HUES6 (cell line): ENCODE measurements at regions not wholly inside any gene's neighbourhood (a gene's known extent, or its start where the extent isn't known, plus 50 kb on each side); places are given as distances from the start of the nearest gene placed in this dataset.

ENCODE experiments used
- H3K27ac ChIP-seq: 2 replicates; pipeline ENCODE4 v1.7.0; 2013; ENCODE audit warnings: low read depth, mild to moderate bottlenecking, low read length, inconsistent platforms
- H3K27me3 ChIP-seq: 2 replicates; pipeline ENCODE4 v1.6.1; 2013; ENCODE audit warnings: low read length; ENCODE audit not compliant: control insufficient read depth, insufficient read depth
- H3K36me3 ChIP-seq: 2 replicates; pipeline ENCODE4 v1.6.1; 2013; ENCODE audit warnings: low read length; ENCODE audit not compliant: control insufficient read depth, insufficient read depth
- H3K4me1 ChIP-seq: 2 replicates; pipeline ENCODE4 v1.6.1; 2013; ENCODE audit warnings: low read length; ENCODE audit not compliant: control insufficient read depth, insufficient read depth
- H3K4me3 ChIP-seq: 2 replicates; pipeline ENCODE4 v1.5.1; 2013; ENCODE audit warnings: low read depth, low read length
- H3K9ac ChIP-seq: one replicate; pipeline ENCODE4 v1.6.1; 2013; ENCODE audit warnings: mild to moderate bottlenecking, low read length
- H3K9me3 ChIP-seq: 2 replicates; pipeline ENCODE4 v1.6.1; 2013; ENCODE audit warnings: low read depth, low read length; ENCODE audit not compliant: control insufficient read depth, insufficient read depth

DNA sequence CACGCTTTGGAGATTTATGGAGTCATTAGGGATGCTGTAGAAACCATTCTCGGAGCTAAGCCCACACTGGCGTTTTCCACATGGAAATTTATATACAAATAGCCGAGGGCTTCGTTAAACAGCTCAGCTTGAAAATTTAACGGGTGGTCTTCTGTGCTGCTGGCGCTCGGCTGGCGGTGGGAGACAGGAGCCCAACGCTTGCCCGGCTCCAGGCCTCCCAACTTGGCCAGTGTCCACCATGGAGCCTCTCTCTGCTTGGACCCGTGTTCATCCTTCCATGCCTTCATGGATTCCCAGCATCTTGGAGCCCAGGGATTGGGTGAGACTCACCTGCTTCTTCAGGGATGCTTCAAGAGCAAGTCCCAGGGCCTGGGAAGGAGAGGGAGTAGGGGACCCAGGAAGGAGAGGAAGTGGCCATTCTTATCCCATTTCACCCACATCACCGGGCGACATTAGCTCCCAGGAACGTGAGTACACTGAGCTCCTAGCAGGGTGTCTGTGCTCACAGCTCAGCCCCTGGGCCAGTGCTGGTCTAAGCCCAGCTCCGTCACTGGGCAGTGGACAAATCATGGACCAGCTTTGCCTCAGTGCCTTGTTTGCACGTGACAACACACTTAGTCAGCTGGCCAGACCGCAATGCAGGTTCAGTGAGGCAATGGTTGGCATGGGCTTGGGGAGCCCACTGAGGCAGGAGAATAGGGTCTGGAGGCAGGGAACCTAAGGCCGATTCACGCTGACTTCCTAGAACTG, 944.3 kb downstream of the BRD1 start:
- H3K9me3 ChIP-seq, result peaks cover 10% of the 10 kb centered on the region; the same call in 1 of the 2 replicates

DNA sequence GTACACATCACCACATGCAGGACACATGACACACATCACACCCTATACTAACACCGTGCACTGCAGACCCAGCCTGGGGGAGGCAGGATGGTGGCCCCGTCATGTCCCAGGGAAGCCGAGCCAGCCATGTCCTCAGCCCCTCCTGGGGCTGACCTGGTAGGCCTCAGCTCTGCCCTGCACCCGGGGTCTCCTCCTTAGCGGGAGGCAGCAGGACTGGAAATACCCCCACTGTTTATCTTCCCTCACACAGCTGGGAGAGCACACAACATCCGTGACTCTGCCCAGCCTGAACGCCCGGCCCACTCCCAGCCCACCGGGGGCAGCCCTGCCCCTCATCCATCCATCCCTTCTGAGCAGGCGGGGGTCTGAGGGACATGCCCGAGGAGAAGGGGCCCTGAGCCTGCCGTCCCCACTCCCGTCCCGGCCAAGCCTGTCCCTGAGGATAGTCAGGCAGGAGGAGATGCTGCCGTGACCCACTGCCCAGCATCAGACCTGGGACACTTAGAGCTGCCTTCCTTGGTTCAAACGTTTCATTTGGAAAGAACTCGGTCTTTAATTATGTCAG, 945.0 kb downstream of the BRD1 start:
- H3K4me3 ChIP-seq, result no peak overlapping the region
- peaks cover 4% of the 10 kb centered on the region; the same call in 1 of the 2 replicates for H3K4me1 ChIP-seq
- no peak overlapping the region for H3K27ac ChIP-seq
- no peak overlapping the region for H3K9ac ChIP-seq
- no peaks in the 10 kb centered on the region for H3K27me3 ChIP-seq
- H3K36me3 ChIP-seq, result no peaks in the 10 kb centered on the region
- H3K9me3 ChIP-seq, result peaks cover 10% of the 10 kb centered on the region; the same call in 1 of the 2 replicates

More for the DNA sequence above, 944.3 kb downstream of the BRD1 start:
- Histone ChIP-seq H3K4me3 (no peak overlapping the region), H3K36me3 (no peaks in the 10 kb centered on the region), H3K27me3 (no peaks in the 10 kb centered on the region), H3K4me1 (peaks cover 4% of the 10 kb centered on the region; the same call in 1 of the 2 replicates), H3K27ac (no peak overlapping the region), H3K9ac (no peak overlapping the region)

DNA sequence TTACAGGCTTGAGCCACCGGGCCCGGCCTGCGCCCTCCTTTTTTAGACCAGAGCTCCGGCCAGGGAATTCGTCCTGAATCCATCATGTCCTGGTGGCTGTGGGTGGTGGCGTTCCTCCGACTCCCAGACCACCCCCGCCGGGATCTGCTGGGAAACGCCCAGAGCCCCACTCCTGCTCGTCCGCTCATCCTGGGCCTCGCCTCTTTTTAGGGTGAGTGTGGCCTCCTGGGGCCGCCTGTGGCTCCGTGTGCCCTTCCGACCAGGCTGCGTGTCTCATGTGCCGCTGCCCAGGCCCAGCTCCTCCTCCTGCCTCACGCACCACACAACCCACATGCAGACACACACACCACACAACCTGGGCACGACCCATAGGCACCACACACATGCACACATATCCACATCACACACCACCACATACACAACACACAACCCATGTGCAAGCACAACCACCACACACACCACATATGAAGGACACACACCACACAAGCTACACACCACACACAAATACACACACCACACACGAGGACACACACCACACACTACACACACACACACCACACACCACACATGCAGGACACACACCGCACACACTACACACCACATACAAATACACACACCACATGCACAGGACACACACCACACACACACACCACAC, 946.2 kb downstream of the BRD1 start:
- Histone ChIP-seq H3K27ac (no peak overlapping the region), H3K9me3 (peaks cover 10% of the 10 kb centered on the region; the same call in 1 of the 2 replicates), H3K9ac (no peak overlapping the region), H3K36me3 (no peaks in the 10 kb centered on the region), H3K4me1 (peaks cover 4% of the 10 kb centered on the region; the same call in 1 of the 2 replicates), H3K4me3 (no peak overlapping the region), H3K27me3 (no peaks in the 10 kb centered on the region)

DNA sequence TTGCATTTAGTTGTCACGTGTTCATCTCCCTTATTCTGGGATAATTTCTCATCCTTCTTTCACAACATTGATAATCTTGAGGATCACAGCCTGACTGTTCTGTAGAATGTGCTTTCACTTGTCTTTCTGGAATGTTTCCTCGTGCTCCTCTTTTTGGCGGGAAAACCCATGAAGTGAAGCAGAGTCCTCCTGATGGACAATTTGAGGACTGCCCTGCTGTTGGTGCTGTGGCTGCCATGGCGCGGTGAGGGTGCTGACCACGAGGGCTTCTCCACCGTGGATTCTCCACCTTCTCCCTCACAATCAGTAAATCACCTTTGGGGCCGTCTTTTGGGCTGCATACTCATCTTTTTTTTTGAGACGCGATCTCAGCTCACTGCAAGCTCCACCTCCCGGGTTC, 946.9 kb downstream of the BRD1 start:
- H3K4me1 ChIP-seq, result peaks cover 4% of the 10 kb centered on the region; the same call in 1 of the 2 replicates
- no peak overlapping the region for H3K27ac ChIP-seq
- H3K36me3 ChIP-seq, result no peaks in the 10 kb centered on the region
- no peak overlapping the region for H3K9ac ChIP-seq
- H3K4me3 ChIP-seq, result no peak overlapping the region
- H3K9me3 ChIP-seq, result peaks cover 10% of the 10 kb centered on the region; the same call in 1 of the 2 replicates
- no peaks in the 10 kb centered on the region for H3K27me3 ChIP-seq

DNA sequence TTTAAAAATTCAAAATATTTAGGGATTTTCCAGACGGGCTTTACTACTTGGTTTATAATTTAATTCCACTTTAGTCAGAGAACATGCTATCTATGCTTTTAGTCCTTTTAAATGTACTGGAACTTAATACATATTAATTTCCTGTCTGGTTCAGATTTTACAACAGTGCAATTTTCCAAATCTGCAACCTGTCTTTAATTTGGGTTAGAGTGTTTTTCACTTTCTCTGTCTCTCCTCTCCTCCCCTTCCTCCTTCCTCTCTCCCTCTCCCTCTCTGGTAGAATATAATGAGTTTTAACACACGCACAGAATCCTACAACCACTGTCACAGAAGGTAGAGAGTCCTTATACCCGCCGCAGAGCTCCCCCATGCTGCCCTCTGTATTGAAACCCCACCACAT, 950.7 kb downstream of the BRD1 start:
- no peak overlapping the region for H3K4me3 ChIP-seq
- H3K36me3 ChIP-seq, result no peaks in the 10 kb centered on the region
- no peaks in the 10 kb centered on the region for H3K4me1 ChIP-seq
- H3K9me3 ChIP-seq, result peaks cover 7% of the 10 kb centered on the region; the same call in 1 of the 2 replicates
- H3K9ac ChIP-seq, result no peak overlapping the region
- no peak overlapping the region for H3K27ac ChIP-seq
- H3K27me3 ChIP-seq, result no peaks in the 10 kb centered on the region

DNA sequence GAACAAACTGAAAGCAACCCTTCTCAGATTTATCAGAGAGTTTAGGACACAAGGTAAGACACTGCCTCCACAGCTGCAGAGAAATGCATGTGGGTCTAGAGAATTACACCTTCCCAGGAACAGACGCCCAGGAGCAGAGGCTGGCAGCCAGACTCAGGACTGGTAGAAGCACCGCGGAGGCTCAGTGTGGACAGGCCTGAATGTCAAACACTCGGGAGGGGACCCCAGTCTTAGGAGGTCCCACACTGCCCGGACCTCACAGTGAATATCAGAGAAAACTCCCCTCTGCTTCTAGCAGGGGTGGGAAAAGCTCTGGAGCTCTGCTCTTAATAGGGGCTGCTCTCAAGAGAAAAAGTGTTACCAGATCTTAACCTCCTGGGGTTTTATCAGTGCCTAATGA, 952.7 kb downstream of the BRD1 start:
- Histone ChIP-seq H3K9ac (no peak overlapping the region), H3K27ac (no peak overlapping the region), H3K4me3 (no peak overlapping the region)

DNA sequence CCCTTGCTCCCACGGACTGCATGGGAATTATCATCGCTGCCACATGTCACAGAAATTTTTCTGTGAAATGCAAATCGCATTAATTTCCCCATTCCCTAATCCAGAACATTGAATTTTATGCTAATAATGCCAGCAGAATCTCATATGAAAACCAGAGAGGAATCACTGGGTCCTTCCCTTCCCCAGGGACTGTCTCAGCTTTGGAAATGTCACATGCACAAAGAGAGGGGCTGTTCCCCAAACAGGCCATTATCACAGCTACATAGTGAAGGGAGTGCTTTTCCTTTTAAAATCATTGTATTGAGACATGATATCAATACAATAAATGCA, 954.5 kb downstream of the BRD1 start:
- no peak overlapping the region for H3K27ac ChIP-seq
- H3K9me3 ChIP-seq, result peaks cover 5% of the 10 kb centered on the region; the same call in 1 of the 2 replicates
- H3K36me3 ChIP-seq, result no peaks in the 10 kb centered on the region
- H3K4me1 ChIP-seq, result no peaks in the 10 kb centered on the region
- no peak overlapping the region for H3K9ac ChIP-seq
- no peak overlapping the region for H3K4me3 ChIP-seq
- no peaks in the 10 kb centered on the region for H3K27me3 ChIP-seq

More for the DNA sequence above, 952.7 kb downstream of the BRD1 start:
- Histone ChIP-seq H3K9me3 (peaks cover 3% of the 10 kb centered on the region; the same call in 1 of the 2 replicates), H3K27me3 (no peaks in the 10 kb centered on the region), H3K36me3 (no peaks in the 10 kb centered on the region), H3K4me1 (no peaks in the 10 kb centered on the region)

DNA sequence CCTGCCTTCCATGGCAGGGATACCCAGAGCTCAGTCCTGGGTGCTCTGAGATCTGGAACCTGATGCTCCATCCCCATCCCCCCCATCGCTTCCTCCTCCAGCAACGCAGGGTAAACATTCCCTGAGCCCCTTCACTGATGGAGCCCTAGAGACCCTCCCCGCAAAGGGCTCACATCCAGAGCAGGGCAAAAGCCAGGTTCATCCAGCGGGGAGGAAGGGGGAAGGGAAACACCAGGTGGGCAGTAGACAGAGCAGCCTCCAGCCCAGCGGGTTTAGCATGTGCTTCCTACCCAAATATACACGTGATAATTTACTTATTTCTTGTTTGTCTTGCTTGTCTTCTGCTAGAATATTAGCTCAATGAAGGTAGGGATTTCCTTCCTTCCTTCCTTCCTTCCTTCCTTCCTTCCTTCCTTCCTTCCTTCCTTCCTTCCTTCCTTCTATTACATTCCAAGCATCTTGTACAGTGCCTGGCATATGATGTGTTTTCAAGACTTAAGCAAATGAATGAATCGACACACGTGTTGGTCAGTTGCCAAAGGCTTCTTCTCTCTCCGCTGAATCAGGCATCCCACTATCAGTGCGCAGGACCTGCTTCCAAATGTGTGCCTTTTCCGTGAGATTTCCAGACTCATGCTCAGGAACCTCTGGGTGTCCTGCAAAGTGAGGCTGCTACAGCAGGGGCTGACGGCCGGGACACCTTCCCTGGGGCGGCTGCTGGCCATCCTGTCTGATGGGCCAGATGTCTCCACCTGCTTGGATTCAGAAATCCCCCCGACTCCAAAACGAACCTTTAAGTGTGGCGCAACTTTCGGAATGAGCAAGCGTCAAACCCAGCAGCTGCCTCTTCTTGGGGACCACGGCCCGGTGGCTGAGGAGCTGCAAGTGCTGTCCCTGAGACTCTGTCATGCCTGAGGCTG, 955.1 kb downstream of the BRD1 start:
- Histone ChIP-seq H3K4me1 (no peaks in the 10 kb centered on the region; the same call in 1 of the 2 replicates), H3K9ac (no peak overlapping the region), H3K36me3 (no peaks in the 10 kb centered on the region), H3K27me3 (no peaks in the 10 kb centered on the region), H3K4me3 (no peak overlapping the region), H3K9me3 (peaks cover 5% of the 10 kb centered on the region; the same call in 1 of the 2 replicates), H3K27ac (no peak overlapping the region)

DNA sequence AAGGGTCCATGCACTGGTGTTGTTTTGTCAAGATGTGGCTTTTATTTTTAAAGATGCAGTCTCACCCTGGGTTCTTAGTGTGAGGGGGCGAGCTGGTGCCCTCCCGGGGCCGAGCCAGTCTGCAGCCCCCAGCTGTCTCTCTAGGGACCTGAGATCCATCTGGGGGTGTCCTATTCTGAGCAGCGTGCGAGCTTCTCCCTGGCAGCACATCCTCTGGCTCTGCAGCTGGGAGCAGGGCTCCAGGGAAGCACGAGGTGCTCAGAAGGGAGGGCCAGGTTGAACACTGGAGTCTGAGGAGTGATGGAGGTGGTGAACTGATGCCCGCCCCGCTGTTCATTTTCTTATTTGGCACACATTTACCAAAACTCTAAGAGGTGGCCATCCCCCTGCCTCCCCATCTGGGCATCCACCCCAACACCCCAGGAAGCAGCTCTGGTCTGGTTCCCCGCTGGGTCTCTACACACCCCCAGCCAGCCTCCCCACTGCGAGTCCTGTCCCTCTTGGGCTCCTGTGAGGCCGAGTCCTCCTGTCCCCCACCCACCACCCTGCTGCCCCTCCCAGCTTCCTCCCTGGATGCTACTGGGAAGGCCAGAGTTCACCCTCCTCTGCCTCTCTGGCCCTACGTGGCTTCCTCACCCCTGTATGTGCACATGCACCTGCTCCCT, 956.4 kb downstream of the BRD1 start:
- Histone ChIP-seq H3K9ac (no peak overlapping the region), H3K36me3 (no peaks in the 10 kb centered on the region), H3K4me3 (no peak overlapping the region), H3K4me1 (no peaks in the 10 kb centered on the region; the same call in 1 of the 2 replicates), H3K27ac (no peak overlapping the region), H3K27me3 (no peaks in the 10 kb centered on the region), H3K9me3 (peaks cover 5% of the 10 kb centered on the region; the same call in 1 of the 2 replicates)

DNA sequence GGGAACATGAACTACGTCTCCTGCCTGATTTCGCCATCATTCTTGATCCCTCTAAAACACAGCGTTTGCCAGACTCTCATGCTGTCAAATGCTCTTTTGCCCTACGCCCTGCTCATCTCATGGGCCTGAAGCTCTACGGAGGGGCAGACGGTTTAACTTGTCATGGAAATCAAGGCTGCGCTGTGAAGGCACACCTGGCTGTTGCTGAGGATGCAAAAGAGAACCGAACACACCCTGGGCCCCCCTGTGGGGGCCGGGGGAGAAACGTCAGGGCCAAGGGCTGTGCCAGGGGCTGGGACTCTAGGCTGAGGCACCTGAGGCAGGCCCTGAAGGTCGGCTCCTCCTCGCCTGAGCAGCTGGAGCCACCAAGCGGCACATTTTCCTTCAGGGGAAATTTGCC, 957.2 kb downstream of the BRD1 start:
- no peak overlapping the region for H3K27ac ChIP-seq
- H3K4me3 ChIP-seq, result no peak overlapping the region
- no peaks in the 10 kb centered on the region for H3K27me3 ChIP-seq
- peaks cover 5% of the 10 kb centered on the region; the same call in 1 of the 2 replicates for H3K9me3 ChIP-seq
- no peak overlapping the region for H3K9ac ChIP-seq
- H3K36me3 ChIP-seq, result no peaks in the 10 kb centered on the region
- H3K4me1 ChIP-seq, result no peaks in the 10 kb centered on the region; the same call in 1 of the 2 replicates
